A673 (cell line): ENCODE measurements at regions not wholly inside any gene's neighbourhood (a gene's known extent, or its start where the extent isn't known, plus 50 kb on each side); places are given as distances from the start of the nearest gene placed in this dataset.

Source experiments
- BruUV-seq: library from RNA; stranded (reverse); fragments of 400-500 nt; replicated peaks from 2 replicates; lab custom pipeline; 2021; lab: Mats Ljungman, UMichigan
- CTCF ChIA-PET: fragments of 300-600 bp; sonication (Branson Sonifier 250); formaldehyde crosslinking; loops from one replicate; lab custom pipeline; 2022; ENCODE audit warnings: antibody characterized with exemption; lab: Charles Lee
- POLR2A ChIA-PET: fragments of 300-600 bp; sonication (Branson Sonifier 250); formaldehyde crosslinking; loops from one replicate; lab custom pipeline; 2022; ENCODE audit warnings: antibody characterized with exemption; ENCODE audit not compliant: low non-redundant PET; lab: Charles Lee
- DNase-seq: peaks from one replicate; pipeline ENCODE4 v3.0.0-alpha.2; 2015; ENCODE audit warnings: low spot score
- H3K27ac ChIP-seq: fragments of 200-600 bp; sonication (generic); 2 replicates; pipeline ENCODE4 v1.5.1; 2016; ENCODE audit warnings: mixed run types, low read depth, mild to moderate bottlenecking, mixed read lengths, antibody characterized with exemption, low read length; ENCODE audit not compliant: poor library complexity, severe bottlenecking
- H3K27me3 ChIP-seq: fragments of 200-600 bp; sonication (generic); replicated peaks from 2 replicates; pipeline ENCODE4 v1.6.1; 2017; ENCODE audit warnings: mixed run types, low read depth, mild to moderate bottlenecking, mixed read lengths, antibody characterized with exemption, low read length; ENCODE audit not compliant: insufficient read depth, poor library complexity
- H3K36me3 ChIP-seq: fragments of 200-600 bp; sonication (generic); 2 replicates; pipeline ENCODE4 v1.6.1; 2016; ENCODE audit warnings: mixed run types, mild to moderate bottlenecking, mixed read lengths, antibody characterized with exemption, low read length; ENCODE audit not compliant: insufficient read depth, poor library complexity, severe bottlenecking
- H3K4me1 ChIP-seq: fragments of 200-600 bp; sonication (generic); 2 replicates; pipeline ENCODE4 v1.6.1; 2017; ENCODE audit warnings: mixed run types, mild to moderate bottlenecking, mixed read lengths, antibody characterized with exemption, low read length; ENCODE audit not compliant: insufficient read depth, poor library complexity, severe bottlenecking
- H3K4me3 ChIP-seq: fragments of 200-600 bp; sonication (generic); 2 replicates; pipeline ENCODE4 v1.5.1; 2016; ENCODE audit warnings: low read depth, mixed run types, mild to moderate bottlenecking, mixed read lengths, low read length; ENCODE audit not compliant: poor library complexity, severe bottlenecking
- H3K9me3 ChIP-seq: fragments of 200-600 bp; sonication (generic); 2 replicates; pipeline ENCODE4 v1.6.1; 2016; ENCODE audit warnings: mixed run types, low read depth, mild to moderate bottlenecking, mixed read lengths, antibody characterized with exemption, low read length; ENCODE audit not compliant: poor library complexity, severe bottlenecking
- CTCF ChIP-seq: fragments of 300-800, 200-600 bp; sonication (generic); conservative IDR thresholded peaks from 2 replicates; pipeline ENCODE4 v1.5.1; 2017; ENCODE audit warnings: low read depth, mild to moderate bottlenecking, antibody characterized with exemption, low read length, moderate library complexity, mixed read lengths
- EZH2 ChIP-seq: fragments of 200-600 bp; sonication (generic); IDR thresholded peaks from 2 replicates; pipeline ENCODE4 v1.6.1; 2017; ENCODE audit warnings: borderline replicate concordance, low read depth, mild to moderate bottlenecking, mixed read lengths, antibody characterized with exemption, low read length; ENCODE audit not compliant: poor library complexity, severe bottlenecking
- intact Hi-C: fragments of 100-400 bp; cut with micrococcal nuclease; formaldehyde crosslinking; loops from one replicate; pipeline ENCODE4 v1.10.0; 2022; ENCODE audit not compliant: unreplicated experiment

- ChIA-PET POLR2A (no interaction called here), CTCF (no interaction called here)
- H3K4me3 ChIP-seq, result no peak overlapping the region
- H3K4me1 ChIP-seq, result no peaks in the 10 kb centered on the region
- no peaks in the 10 kb centered on the region for H3K36me3 ChIP-seq
- no peaks in the 10 kb centered on the region for H3K9me3 ChIP-seq
- TF ChIP-seq EZH2 (no peak), CTCF (no peak)
- H3K27me3 ChIP-seq, result no peaks in the 10 kb centered on the region
- H3K27ac ChIP-seq, result no peak overlapping the region
- BruUV-seq, result no TSS peak
- intact Hi-C loops, result no loop called here
- no peak for DNase-seq
Measured at GRCh38 chr14:85288041-85288440, 241.9 kb upstream of the FLRT2 start.

- no peaks in the 10 kb centered on the region for H3K27me3 ChIP-seq
- BruUV-seq, result no TSS peak
Measured at GRCh38 chr14:85291731-85292130, 238.2 kb upstream of the FLRT2 start.

GRCh38 chr14:85293612-85294234, 236.2 kb upstream of the FLRT2 start:
- ChIA-PET POLR2A (no interaction called here), CTCF (no interaction called here)
- Histone ChIP-seq H3K27me3 (no peaks in the 10 kb centered on the region), H3K9me3 (no peaks in the 10 kb centered on the region), H3K36me3 (no peaks in the 10 kb centered on the region), H3K4me3 (no peak overlapping the region), H3K4me1 (no peaks in the 10 kb centered on the region), H3K27ac (no peak overlapping the region)
- no peak for DNase-seq
- intact Hi-C loops, result no loop called here
- BruUV-seq, result no TSS peak
- TF ChIP-seq EZH2 (no peak), CTCF (no peak)

More at GRCh38 chr14:85291731-85292130, 238.2 kb upstream of the FLRT2 start:
- POLR2A ChIA-PET, result no interaction called here
- TF ChIP-seq CTCF (no peak), EZH2 (no peak)
- Histone ChIP-seq H3K4me3 (no peak overlapping the region), H3K4me1 (no peaks in the 10 kb centered on the region), H3K36me3 (no peaks in the 10 kb centered on the region), H3K27ac (no peak overlapping the region), H3K9me3 (no peaks in the 10 kb centered on the region)
- DNase-seq, result no peak
- CTCF ChIA-PET, result no interaction called here
- intact Hi-C loops, result no loop called here
